K562 (cell line): ENCODE measurements at regions not wholly inside any gene's neighbourhood (a gene's known extent, or its start where the extent isn't known, plus 50 kb on each side); places are given as distances from the start of the nearest gene placed in this dataset.

Experiments used
- ATAC-seq: fragments of 200-7000 bp; cut with Tn5 transposase; 3 replicates; pipeline ENCODE4 v1.9.1; 2020; ENCODE audit warnings: moderate library complexity
- BruUV-seq: library from RNA; stranded (reverse); fragments of 400-500 nt; replicated peaks from 2 replicates; lab custom pipeline; 2021; lab: Mats Ljungman, UMichigan
- CTCF ChIA-PET: fragments of 300-600 bp; formaldehyde crosslinking; extraction: SDS; loops from one replicate; lab custom pipeline; 2021; ENCODE audit warnings: low intra/inter-chr PET ratio; lab: Yijun Ruan, JAX
- POLR2A ChIA-PET: fragments of 300-600, 350-650 bp; sonication (Branson Sonifier 250); formaldehyde crosslinking; extraction: SDS; loops from one replicate; lab custom pipeline; 2021; ENCODE audit warnings: antibody characterized with exemption, inconsistent platforms; lab: Yijun Ruan, JAX
- DNase-seq, 4 experiments: peaks; one replicate each; pipeline versions ENCODE4 v3.0.0 to v3.0.0-alpha.2; 2011 to 2018; ENCODE audit warnings: low spot score in 3 of 4, mixed read lengths in 3 of 4; ENCODE audit errors: extremely low read depth in 1 of 4
- FAIRE-seq: peaks from 2 replicates; lab custom pipeline; 2011; peaks lifted over from hg19 to GRCh38; lab: Jason Lieb, UNC
- H2AFZ ChIP-seq: 2 replicates; pipeline ENCODE4 v1.6.0; 2011; ENCODE audit warnings: low read depth, low read length, control low read depth, inconsistent platforms
- H3K27ac ChIP-seq: fragments of 200-600 bp; 3 replicates; pipeline ENCODE4 v1.8.0; 2011; ENCODE audit warnings: low read depth, mild to moderate bottlenecking, control low read depth, inconsistent platforms, low read length, moderate library complexity, mixed read lengths; ENCODE audit errors: extremely low read depth
- H3K27me3 ChIP-seq, 2 experiments: fragments of 300-600 bp in 1 of 2; 2 replicates in 1 of 2; 3 replicates in 1 of 2; pipeline versions ENCODE4 v1.6.0 to v1.8.0; 2011; ENCODE audit warnings: inconsistent platforms in 2 of 2, low read length in 2 of 2, mild to moderate bottlenecking in 1 of 2, mixed read lengths in 1 of 2, moderate library complexity in 1 of 2; ENCODE audit not compliant: control insufficient read depth in 2 of 2, insufficient read depth in 2 of 2
- H3K36me3 ChIP-seq: fragments of 300-600 bp; 3 replicates; pipeline ENCODE4 v1.8.0; 2011; ENCODE audit warnings: mild to moderate bottlenecking, low read length, inconsistent platforms; ENCODE audit not compliant: control insufficient read depth, insufficient read depth
- H3K4me1 ChIP-seq, 2 experiments: fragments of 200-600 bp in 1 of 2; replicated peaks in 1 of 2; 2 replicates in 1 of 2; 3 replicates in 1 of 2; pipeline versions ENCODE4 v1.5.1 to v1.8.0; 2011; ENCODE audit warnings: inconsistent platforms in 2 of 2, low read length in 2 of 2, mild to moderate bottlenecking in 1 of 2, mixed read lengths in 1 of 2, moderate library complexity in 1 of 2; ENCODE audit not compliant: control insufficient read depth in 2 of 2, insufficient read depth in 2 of 2
- H3K4me2 ChIP-seq: 2 replicates; pipeline ENCODE4 v1.6.1; 2011; ENCODE audit warnings: low read length, control low read depth, inconsistent platforms, mixed read lengths; ENCODE audit not compliant: insufficient read depth
- H3K4me3 ChIP-seq: fragments of 200-600 bp; sonication (generic), shearing (Covaris generic); 2 replicates; pipeline ENCODE4 v1.5.1; 2016; ENCODE audit warnings: control low read depth, inconsistent platforms
- H3K79me2 ChIP-seq: fragments of 200-600 bp; 3 replicates; pipeline ENCODE4 v1.8.0; 2011; ENCODE audit warnings: low read length, inconsistent platforms; ENCODE audit not compliant: control insufficient read depth, insufficient read depth
- H3K9ac ChIP-seq, 2 experiments: 2 replicates each; pipeline versions ENCODE4 v1.6.0 to v1.6.1; 2011; ENCODE audit warnings: low read depth in 2 of 2, low read length in 2 of 2, control low read depth in 1 of 2, inconsistent platforms in 1 of 2, mild to moderate bottlenecking in 1 of 2, mixed read lengths in 1 of 2; ENCODE audit not compliant: insufficient read depth in 1 of 2
- H3K9me1 ChIP-seq: one replicate; pipeline ENCODE4 v1.6.0; 2011; ENCODE audit warnings: inconsistent platforms, mild to moderate bottlenecking, low read length, moderate library complexity; ENCODE audit not compliant: control insufficient read depth, insufficient read depth
- H3K9me3 ChIP-seq: replicated peaks from 2 replicates; pipeline ENCODE4 v1.5.1; 2011; ENCODE audit warnings: low read depth, low read length, inconsistent platforms; ENCODE audit not compliant: control insufficient read depth, insufficient read depth
- H4K20me1 ChIP-seq: replicated peaks from 2 replicates; pipeline ENCODE4 v1.6.1; 2011; ENCODE audit warnings: low read length, inconsistent platforms, mixed read lengths; ENCODE audit not compliant: control insufficient read depth, insufficient read depth
- ELF1 ChIP-seq: fragments of 200-800 bp; sonication (Bioruptor generic); IDR thresholded peaks from 2 replicates; pipeline ENCODE4 v1.6.1; 2016; ENCODE audit warnings: missing genetic modification characterization, missing compliant biosample characterization
- HNRNPUL1 ChIP-seq: fragments of 200-400 bp; formaldehyde crosslinking; IDR thresholded peaks from 2 replicates; pipeline ENCODE4 v1.6.1; 2017; ENCODE audit warnings: low read length
- JUN ChIP-seq, 2 experiments: sonication (generic) in 1 of 2; formaldehyde crosslinking in 1 of 2; IDR thresholded peaks; 2 replicates each; pipeline versions ENCODE4 v1.6.1 to v1.8.0; 2012 to 2022; ENCODE audit warnings: borderline replicate concordance in 2 of 2, mild to moderate bottlenecking in 2 of 2, improper control_type of control experiment in 1 of 2, low read depth in 1 of 2, low read length in 1 of 2, missing genetic modification reagents in 1 of 2
- NCOA2 ChIP-seq, 2 experiments: fragments of 450-650 bp; IDR thresholded peaks; 2 replicates each; pipeline ENCODE4 v1.6.1; 2018; ENCODE audit warnings: mild to moderate bottlenecking in 2 of 2, moderate library complexity in 1 of 2; ENCODE audit not compliant: partially characterized antibody in 2 of 2
- ZNF212 ChIP-seq: fragments of 450-650 bp; formaldehyde crosslinking; IDR thresholded peaks from 2 replicates; pipeline ENCODE4 v1.4.0; 2020; ENCODE audit warnings: mild to moderate bottlenecking
- ZNF41 ChIP-seq: fragments of 250-450 bp; sonication (Bioruptor Pico); conservative IDR thresholded peaks from 2 replicates; pipeline ENCODE4 v1.4.0; 2020; ENCODE audit warnings: mild to moderate bottlenecking
- WGBS: fragments of 100-300 bp; shearing (Covaris generic); methylation state at CpG from one replicate; pipeline ENCODE4 v1.1.6; 2016; ENCODE audit warnings: low coverage, mixed read lengths; ENCODE audit not compliant: insufficient coverage; ENCODE audit errors: missing lambda C conversion rate; 5-methylcytosine and 5-hydroxymethylcytosine counted together
- in situ Hi-C: fragments of 300-500 bp; cut with MboI; formaldehyde crosslinking; loops from 4 replicates; pipeline ENCODE4 v1.15.0; 2018; ENCODE audit warnings: inconsistent platforms, mixed read lengths
- intact Hi-C: fragments of 100-400 bp; cut with micrococcal nuclease; formaldehyde crosslinking; loops from 2 replicates; pipeline ENCODE4 v1.14.2; 2022

DNA sequence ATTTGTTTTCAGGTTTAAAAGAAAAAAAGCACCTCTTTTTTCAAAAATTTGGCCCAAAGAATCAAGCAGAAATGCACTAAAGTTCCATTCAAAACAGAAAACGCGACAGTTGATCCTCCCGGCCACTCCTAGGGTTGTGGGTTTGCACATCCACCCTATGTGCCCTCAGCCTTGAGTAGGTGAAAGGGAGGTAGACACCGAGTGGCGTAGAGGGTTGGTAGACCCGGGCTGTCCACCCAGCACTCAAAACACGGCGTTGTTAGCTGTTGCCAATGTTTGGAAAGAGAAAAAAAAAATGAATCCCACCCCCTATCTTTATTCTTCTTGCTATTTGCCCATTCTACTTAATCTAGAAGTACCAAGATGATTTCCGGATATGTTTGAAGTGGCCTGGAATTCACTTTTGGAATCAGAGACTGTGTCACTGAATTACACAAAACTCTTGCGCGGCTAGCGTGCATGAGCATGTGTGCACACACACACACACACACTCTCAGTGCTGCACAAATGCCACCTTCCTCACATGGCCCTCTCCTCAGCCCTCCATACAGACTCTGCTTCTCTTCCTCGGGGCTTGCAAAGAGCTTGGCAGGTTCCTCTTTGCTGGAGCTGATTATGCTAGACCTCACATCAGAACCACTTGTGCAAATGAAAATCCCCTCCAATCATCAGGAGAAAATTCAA lies 110.2 kb upstream of the HAND1 start:
- H3K79me2 ChIP-seq: no peaks in the 10 kb centered on the region
- 6% methylated on average over 13 of the region's 13 CpGs for WGBS
- H4K20me1 ChIP-seq: 0 out of 2 replicates have a peak, but pooled peaks cover 11% of the 10 kb centered on the region
- H3K9ac ChIP-seq: no peak overlapping the region
- TF ChIP-seq JUN (IDR thresholded peaks at IDR 0.05; ENCODE audit: borderline replicate concordance, low read depth, low read length): no peak
- no peak for TF ChIP-seq JUN (CRISPR knock-in tag; IDR thresholded peaks at IDR 0.05; ENCODE audit: borderline replicate concordance)
- TF ChIP-seq NCOA2 (IDR thresholded peaks at IDR 0.05; ENCODE audit: partially characterized antibody in 2 of 2): no peak
- no peak for TF ChIP-seq HNRNPUL1
- TF ChIP-seq ZNF41: no peak
- no peak for TF ChIP-seq ELF1 (tag)
- TF ChIP-seq ZNF212: no peak
- H3K27me3 ChIP-seq: peaks cover 32 to 50% of the 10 kb centered on the region in 2 experiments
- intact Hi-C loops: no loop called here
- no peak overlapping the region for H2AFZ ChIP-seq
- ChIA-PET CTCF (no interaction called here), POLR2A (interaction anchor here (0.8 kb wide), 1 partner anchor 12 kb away, joined by 4 read pairs; no protein-coding TSS in a partner anchor)
- H3K9me3 ChIP-seq: no peaks in the 10 kb centered on the region
- no peaks in the 10 kb centered on the region for H3K4me1 ChIP-seq
- FAIRE-seq (no peak), ATAC-seq (no peak), DNase-seq (no peak)
- H3K4me3 ChIP-seq: no peak overlapping the region
- no TSS peak for BruUV-seq
- H3K27ac ChIP-seq: no peak overlapping the region
- in situ Hi-C loops: no loop called here
- no peak overlapping the region for H3K4me2 ChIP-seq
- H3K9me1 ChIP-seq: peaks cover 3% of the 10 kb centered on the region
- no peaks in the 10 kb centered on the region for H3K36me3 ChIP-seq
